PC-3 (cell line): ENCODE measurements at regions not wholly inside any gene's neighbourhood (a gene's known extent, or its start where the extent isn't known, plus 50 kb on each side); places are given as distances from the start of the nearest gene placed in this dataset.

Experiments
- ATAC-seq: fragments of 200-7000 bp; cut with Tn5 transposase; 2 replicates; pipeline ENCODE4 v1.9.1; 2020; ENCODE audit warnings: mild to moderate bottlenecking, moderate library complexity
- BruUV-seq: library from RNA; stranded (reverse); fragments of 400-500 nt; replicated peaks from 2 replicates; lab custom pipeline; 2021; lab: Mats Ljungman, UMichigan
- CTCF ChIA-PET: fragments of 300-600 bp; sonication (Branson Sonifier 250); formaldehyde crosslinking; loops from one replicate; lab custom pipeline; 2022; ENCODE audit warnings: antibody characterized with exemption; lab: Charles Lee
- POLR2A ChIA-PET: fragments of 300-600 bp; sonication (Branson Sonifier 250); formaldehyde crosslinking; loops from one replicate; lab custom pipeline; 2022; ENCODE audit warnings: antibody characterized with exemption; ENCODE audit not compliant: unreplicated experiment; lab: Charles Lee
- DNase-seq: peaks from one replicate; pipeline ENCODE4 v3.0.0-alpha.2; 2015
- H2AFZ ChIP-seq: fragments of 300-600 bp; sonication (generic); 2 replicates; pipeline ENCODE4 v1.6.0; 2016; ENCODE audit warnings: antibody characterized with exemption, low read length
- H3F3A ChIP-seq: fragments of 300-600 bp; sonication (generic); one replicate; pipeline ENCODE4 v1.6.0; 2017; ENCODE audit warnings: antibody characterized with exemption, low read length, control low read depth, mild to moderate bottlenecking; ENCODE audit not compliant: unreplicated experiment
- H3K27ac ChIP-seq: fragments of 300-600 bp; sonication (generic); 2 replicates; pipeline ENCODE4 v1.5.1; 2016; ENCODE audit warnings: mild to moderate bottlenecking, low read length
- H3K27me3 ChIP-seq: fragments of 300-600 bp; sonication (generic); 2 replicates; pipeline ENCODE4 v1.6.1; 2016; ENCODE audit warnings: low read length, mixed read lengths
- H3K36me3 ChIP-seq: fragments of 300-600 bp; sonication (generic); 2 replicates; pipeline ENCODE4 v1.6.1; 2016; ENCODE audit warnings: low read depth, mixed run types, low read length, mixed read lengths
- H3K4me1 ChIP-seq: fragments of 300-600 bp; sonication (generic); 2 replicates; pipeline ENCODE4 v1.5.1; 2016; ENCODE audit warnings: low read length; ENCODE audit not compliant: insufficient read depth
- H3K4me2 ChIP-seq: fragments of 300-600 bp; sonication (generic); 2 replicates; pipeline ENCODE4 v1.6.0; 2016; ENCODE audit warnings: low read length
- H3K4me3 ChIP-seq: fragments of 300-600 bp; sonication (generic); 2 replicates; pipeline ENCODE4 v1.5.1; 2016; ENCODE audit warnings: mild to moderate bottlenecking, low read length, mixed read lengths
- H3K79me2 ChIP-seq: fragments of 300-600 bp; sonication (generic); 2 replicates; pipeline ENCODE4 v1.6.1; 2017; ENCODE audit warnings: low read length, mixed read lengths
- H3K9ac ChIP-seq: fragments of 300-600 bp; sonication (generic); 2 replicates; pipeline ENCODE4 v1.6.0; 2016; ENCODE audit warnings: mild to moderate bottlenecking, low read length
- H3K9me2 ChIP-seq: fragments of 300-600 bp; sonication (generic); replicated peaks from 2 replicates; pipeline ENCODE4 v1.6.1; 2016; ENCODE audit warnings: mixed run types, low read length, mixed read lengths
- H3K9me3 ChIP-seq: fragments of 300-600 bp; sonication (generic); 2 replicates; pipeline ENCODE4 v1.6.1; 2016; ENCODE audit warnings: low read length, mixed read lengths
- H4K20me1 ChIP-seq: fragments of 300-600 bp; sonication (generic); 2 replicates; pipeline ENCODE4 v1.6.1; 2016; ENCODE audit warnings: low read length, mixed read lengths
- EZH2 ChIP-seq: fragments of 300-600 bp; sonication (generic); IDR thresholded peaks from one replicate; pipeline ENCODE4 v1.6.1; 2017; ENCODE audit warnings: antibody characterized with exemption, mild to moderate bottlenecking, low read length; ENCODE audit not compliant: unreplicated experiment
- EZH2phosphoT487 ChIP-seq: fragments of 300-600 bp; sonication (generic); IDR thresholded peaks from 2 replicates; pipeline ENCODE4 v1.6.1; 2018; ENCODE audit warnings: mild to moderate bottlenecking, antibody characterized with exemption, low read length, borderline replicate concordance
- intact Hi-C: fragments of 100-400 bp; cut with micrococcal nuclease; formaldehyde crosslinking; loops from 2 replicates; pipeline ENCODE4 v1.9.0; 2023
- TF ChIP-seq, protein P1 (sequence below): fragments of 300-600 bp; sonication (generic); conservative IDR thresholded peaks from 2 replicates; pipeline ENCODE4 v1.5.1; 2017; ENCODE audit warnings: antibody characterized with exemption, low read depth, mild to moderate bottlenecking, low read length

DNA sequence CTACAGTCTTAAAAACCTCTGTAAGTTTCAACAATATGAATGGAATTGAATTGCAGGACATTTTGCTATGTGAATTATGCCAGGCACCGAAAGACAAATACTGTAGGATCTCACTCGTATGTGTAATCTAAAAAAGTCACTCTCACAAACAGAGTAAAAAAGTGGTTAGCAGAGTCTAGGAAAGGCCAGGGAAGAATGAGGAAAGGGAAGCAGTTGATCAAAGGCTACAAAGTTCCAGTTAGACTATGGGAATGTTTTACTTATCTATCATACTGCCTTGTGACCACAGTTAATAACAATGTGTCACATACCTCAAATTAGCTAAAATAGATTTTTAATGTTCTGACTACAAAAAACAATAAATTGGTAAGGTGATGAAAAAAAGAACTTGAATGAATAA, 565.4 kb upstream of the BRINP3 start:
- POLR2A ChIA-PET, result no interaction called here
- no peak for TF ChIP-seq EZH2
- TF ChIP-seq, protein P1, sequence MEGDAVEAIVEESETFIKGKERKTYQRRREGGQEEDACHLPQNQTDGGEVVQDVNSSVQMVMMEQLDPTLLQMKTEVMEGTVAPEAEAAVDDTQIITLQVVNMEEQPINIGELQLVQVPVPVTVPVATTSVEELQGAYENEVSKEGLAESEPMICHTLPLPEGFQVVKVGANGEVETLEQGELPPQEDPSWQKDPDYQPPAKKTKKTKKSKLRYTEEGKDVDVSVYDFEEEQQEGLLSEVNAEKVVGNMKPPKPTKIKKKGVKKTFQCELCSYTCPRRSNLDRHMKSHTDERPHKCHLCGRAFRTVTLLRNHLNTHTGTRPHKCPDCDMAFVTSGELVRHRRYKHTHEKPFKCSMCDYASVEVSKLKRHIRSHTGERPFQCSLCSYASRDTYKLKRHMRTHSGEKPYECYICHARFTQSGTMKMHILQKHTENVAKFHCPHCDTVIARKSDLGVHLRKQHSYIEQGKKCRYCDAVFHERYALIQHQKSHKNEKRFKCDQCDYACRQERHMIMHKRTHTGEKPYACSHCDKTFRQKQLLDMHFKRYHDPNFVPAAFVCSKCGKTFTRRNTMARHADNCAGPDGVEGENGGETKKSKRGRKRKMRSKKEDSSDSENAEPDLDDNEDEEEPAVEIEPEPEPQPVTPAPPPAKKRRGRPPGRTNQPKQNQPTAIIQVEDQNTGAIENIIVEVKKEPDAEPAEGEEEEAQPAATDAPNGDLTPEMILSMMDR, result no peak
- no peak for TF ChIP-seq EZH2phosphoT487
- H3K27me3 ChIP-seq, result no peaks in the 10 kb centered on the region
- H3K4me3 ChIP-seq, result no peak overlapping the region
- CTCF ChIA-PET, result no interaction called here
- no peaks in the 10 kb centered on the region for H4K20me1 ChIP-seq
- no peaks in the 10 kb centered on the region for H3K9me3 ChIP-seq
- H3K9me2 ChIP-seq, result no peaks in the 10 kb centered on the region
- no peaks in the 10 kb centered on the region for H3K79me2 ChIP-seq
- H3K27ac ChIP-seq, result no peak overlapping the region
- H3K4me2 ChIP-seq, result no peak overlapping the region
- no peaks in the 10 kb centered on the region for H3F3A ChIP-seq
- no peak for DNase-seq
- H3K36me3 ChIP-seq, result no peaks in the 10 kb centered on the region
- no peaks in the 10 kb centered on the region for H3K4me1 ChIP-seq
- no TSS peak for BruUV-seq
- H2AFZ ChIP-seq, result no peak overlapping the region
- ATAC-seq, result no peak
- intact Hi-C loops, result no loop called here
- no peak overlapping the region for H3K9ac ChIP-seq

DNA sequence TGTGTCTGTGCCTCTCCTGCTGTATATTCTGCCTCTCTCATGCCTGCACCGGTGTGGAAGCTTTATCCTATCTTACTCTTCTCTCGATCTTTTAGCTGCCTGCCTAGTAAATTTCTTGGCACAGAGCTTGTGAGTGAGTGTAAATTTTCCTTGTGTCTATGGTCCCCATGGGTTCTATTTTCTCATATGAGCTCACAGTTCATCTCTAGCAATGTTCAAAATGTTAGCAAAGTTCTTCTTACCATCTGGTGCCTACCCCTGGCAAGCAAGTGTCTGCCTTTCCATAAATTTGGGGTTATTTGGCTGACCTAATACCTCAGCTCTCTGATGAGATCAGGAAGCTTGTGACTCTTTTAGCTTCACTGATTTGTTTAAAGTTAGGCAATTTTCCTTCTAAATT, 572.1 kb upstream of the BRINP3 start:
- POLR2A ChIA-PET, result no interaction called here
- TF ChIP-seq, protein P1, result no peak
- TF ChIP-seq EZH2, result no peak
- no peak for TF ChIP-seq EZH2phosphoT487
- no peak overlapping the region for H2AFZ ChIP-seq
- H3K4me3 ChIP-seq, result no peak overlapping the region
- ATAC-seq, result no peak
- intact Hi-C loops, result loop anchor here (5.0 kb wide), 1 partner anchor 387 kb away; no protein-coding TSS in a partner anchor
- H3K4me1 ChIP-seq, result no peaks in the 10 kb centered on the region
- H3K27ac ChIP-seq, result no peak overlapping the region
- CTCF ChIA-PET, result no interaction called here
- no TSS peak for BruUV-seq
- no peaks in the 10 kb centered on the region for H3K27me3 ChIP-seq
- H3K9me2 ChIP-seq, result no peaks in the 10 kb centered on the region
- no peaks in the 10 kb centered on the region for H3K79me2 ChIP-seq
- no peaks in the 10 kb centered on the region for H4K20me1 ChIP-seq
- no peak overlapping the region for H3K9ac ChIP-seq
- DNase-seq, result no peak
- no peak overlapping the region for H3K4me2 ChIP-seq
- H3F3A ChIP-seq, result no peaks in the 10 kb centered on the region
- no peaks in the 10 kb centered on the region for H3K9me3 ChIP-seq
- H3K36me3 ChIP-seq, result no peaks in the 10 kb centered on the region

GRCh38 chr1:191052888-191053287, 575.2 kb upstream of the BRINP3 start:
- no peaks in the 10 kb centered on the region for H4K20me1 ChIP-seq
- CTCF ChIA-PET, result no interaction called here
- DNase-seq (no peak), ATAC-seq (no peak)
- no peaks in the 10 kb centered on the region for H3K27me3 ChIP-seq
- H3K9me2 ChIP-seq, result no peaks in the 10 kb centered on the region
- no peak overlapping the region for H3K4me3 ChIP-seq
- no peaks in the 10 kb centered on the region for H3K36me3 ChIP-seq
- no peak overlapping the region for H2AFZ ChIP-seq
- H3K27ac ChIP-seq, result no peak overlapping the region
- no peaks in the 10 kb centered on the region for H3K4me1 ChIP-seq
- intact Hi-C loops, result no loop called here
- no peaks in the 10 kb centered on the region for H3K9me3 ChIP-seq
- H3K9ac ChIP-seq, result no peak overlapping the region
- POLR2A ChIA-PET, result no interaction called here
- BruUV-seq, result no TSS peak
- no peaks in the 10 kb centered on the region for H3F3A ChIP-seq
- TF ChIP-seq EZH2phosphoT487 (no peak), EZH2 (no peak)
- TF ChIP-seq, protein P1, result no peak
- H3K79me2 ChIP-seq, result no peaks in the 10 kb centered on the region
- H3K4me2 ChIP-seq, result no peak overlapping the region
